GM12892 (cell line): ENCODE measurements at regions not wholly inside any gene's neighbourhood (a gene's known extent, or its start where the extent isn't known, plus 50 kb on each side); places are given as distances from the start of the nearest gene placed in this dataset.

Source experiments
- POLR2A ChIP-seq: IDR thresholded peaks from 2 replicates; pipeline ENCODE4 v1.6.1; 2011; ENCODE audit warnings: low read depth, low read length, control low read depth
- POLR2AphosphoS5 ChIP-seq: IDR thresholded peaks from 2 replicates; pipeline ENCODE4 v1.6.1; 2011; ENCODE audit warnings: low read depth, low read length, control low read depth
- TAF1 ChIP-seq: IDR thresholded peaks from 2 replicates; pipeline ENCODE4 v1.6.1; 2011; ENCODE audit warnings: low read depth, mild to moderate bottlenecking, control low read depth, low read length, borderline replicate concordance

GRCh38 chr3:6737630-6738029 lies 123.3 kb upstream of the GRM7 start:
- TF ChIP-seq POLR2AphosphoS5 (no peak), TAF1 (no peak), POLR2A (no peak)
